ENCODE measurements at regions not wholly inside any gene's neighbourhood (a gene's known extent, or its start where the extent isn't known, plus 50 kb on each side); places are given as distances from the start of the nearest gene placed in this dataset.

GRCh38 chr6:156577749-156578148 lies 199.4 kb upstream of the ARID1B start:
- H3K36me3 Mint-ChIP-seq = no peaks in the 10 kb centered on the region

GRCh38 chr6:156575361-156575760 lies 201.8 kb upstream of the ARID1B start:
- H3K27me3 Mint-ChIP-seq (ENCODE audit: low read depth) = peaks cover 19% of the 10 kb centered on the region
- H3K4me3 Mint-ChIP-seq = no peak overlapping the region
- no peak for TF ChIP-seq CTCF (IDR thresholded peaks at IDR 0.05; ENCODE audit: unreplicated experiment)
- H3K36me3 Mint-ChIP-seq = no peaks in the 10 kb centered on the region
- H3K4me1 Mint-ChIP-seq = no peaks in the 10 kb centered on the region
- H3K9me3 Mint-ChIP-seq = peaks cover 41% of the 10 kb centered on the region
- H3K27ac Mint-ChIP-seq = no peak overlapping the region
- DNase-seq (ENCODE audit: low spot score in 2 of 2, unreplicated experiment in 2 of 2) = no peak

More at GRCh38 chr6:156577749-156578148, 199.4 kb upstream of the ARID1B start:
- DNase-seq (ENCODE audit: low spot score in 2 of 2, unreplicated experiment in 2 of 2) = no peak
- TF ChIP-seq CTCF (IDR thresholded peaks at IDR 0.05; ENCODE audit: unreplicated experiment) = no peak
- Mint-ChIP-seq H3K27me3 (ENCODE audit: low read depth) (peaks cover 4% of the 10 kb centered on the region), H3K9me3 (peaks cover 53% of the 10 kb centered on the region), H3K4me1 (no peaks in the 10 kb centered on the region), H3K4me3 (no peak overlapping the region), H3K27ac (no peak overlapping the region)

DNA sequence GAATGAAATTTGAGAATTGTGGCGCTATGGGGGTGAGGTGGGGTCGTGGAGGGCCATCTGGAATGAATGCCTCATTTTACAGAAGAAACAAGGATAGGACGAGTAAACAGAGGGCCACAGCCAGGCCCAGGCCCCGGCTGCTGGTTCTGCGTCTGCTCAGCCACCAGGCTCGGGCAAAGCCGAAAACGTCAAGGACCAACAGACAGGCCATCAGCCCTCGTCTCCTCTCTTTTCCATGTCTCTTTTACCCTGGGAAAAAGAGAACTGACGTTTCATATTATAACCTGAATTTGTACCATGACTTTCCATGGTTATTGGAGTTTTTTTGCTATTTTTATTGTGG lies 212.4 kb upstream of the ARID1B start:
- H3K27ac Mint-ChIP-seq = no peak overlapping the region
- H3K4me3 Mint-ChIP-seq = no peak overlapping the region
- no peak for TF ChIP-seq CTCF (IDR thresholded peaks at IDR 0.05; ENCODE audit: unreplicated experiment)
- no peak for DNase-seq (ENCODE audit: low spot score in 2 of 2, unreplicated experiment in 2 of 2)
- peaks cover 8% of the 10 kb centered on the region for H3K9me3 Mint-ChIP-seq
- peaks cover 7% of the 10 kb centered on the region for H3K4me1 Mint-ChIP-seq
- no peaks in the 10 kb centered on the region for H3K36me3 Mint-ChIP-seq
- H3K27me3 Mint-ChIP-seq (ENCODE audit: low read depth) = peaks cover 28% of the 10 kb centered on the region

DNA sequence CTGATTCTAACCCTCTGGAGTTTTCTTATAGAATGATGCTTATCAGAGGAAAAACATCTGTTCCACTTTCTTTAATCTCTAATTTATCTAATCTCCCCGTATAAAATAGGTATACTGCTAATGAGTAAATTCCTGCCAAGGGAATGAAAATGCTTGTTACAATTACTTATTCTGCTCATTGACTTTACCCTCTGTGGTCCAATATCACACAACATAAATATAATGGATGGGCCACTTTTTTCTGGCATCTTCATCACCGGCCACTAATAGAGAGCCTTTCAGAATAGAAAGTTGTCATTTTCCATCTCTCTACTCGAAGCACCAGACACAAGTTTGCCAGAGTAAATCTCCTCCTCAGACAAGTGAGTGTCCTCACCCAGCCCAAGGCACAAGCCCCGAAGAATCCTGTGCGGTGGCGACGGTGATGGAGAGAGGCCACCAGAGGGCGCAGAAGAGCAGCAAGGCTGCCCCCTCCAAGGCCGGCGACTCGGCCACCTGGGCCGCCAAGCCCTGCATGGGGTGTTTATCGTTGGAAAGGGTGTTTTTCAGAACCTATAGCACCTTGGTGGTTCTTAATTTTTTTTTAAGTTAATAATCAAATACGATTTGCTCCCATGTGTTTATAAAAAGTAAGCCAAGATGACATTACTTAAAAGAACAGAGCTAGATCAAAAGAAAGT lies 212.9 kb upstream of the ARID1B start:
- Mint-ChIP-seq H3K27ac (no peak overlapping the region), H3K4me1 (peaks cover 7% of the 10 kb centered on the region), H3K9me3 (peaks cover 13% of the 10 kb centered on the region), H3K36me3 (no peaks in the 10 kb centered on the region), H3K4me3 (no peak overlapping the region), H3K27me3 (ENCODE audit: low read depth) (peaks cover 25% of the 10 kb centered on the region)
- TF ChIP-seq CTCF (IDR thresholded peaks at IDR 0.05; ENCODE audit: unreplicated experiment) = peak; percentile 89
- DNase-seq (ENCODE audit: low spot score in 2 of 2, unreplicated experiment in 2 of 2) = peak; percentile 74 to 88

- Mint-ChIP-seq H3K36me3 (no peaks in the 10 kb centered on the region), H3K4me3 (no peak overlapping the region), H3K27ac (no peak overlapping the region), H3K27me3 (ENCODE audit: low read depth) (peaks cover 20% of the 10 kb centered on the region), H3K4me1 (peaks cover 7% of the 10 kb centered on the region), H3K9me3 (peaks cover 16% of the 10 kb centered on the region)
- DNase-seq (ENCODE audit: low spot score in 2 of 2, unreplicated experiment in 2 of 2) = no peak
- no peak for TF ChIP-seq CTCF (IDR thresholded peaks at IDR 0.05; ENCODE audit: unreplicated experiment)
Measured at GRCh38 chr6:156563714-156564113, 213.5 kb upstream of the ARID1B start.

DNA sequence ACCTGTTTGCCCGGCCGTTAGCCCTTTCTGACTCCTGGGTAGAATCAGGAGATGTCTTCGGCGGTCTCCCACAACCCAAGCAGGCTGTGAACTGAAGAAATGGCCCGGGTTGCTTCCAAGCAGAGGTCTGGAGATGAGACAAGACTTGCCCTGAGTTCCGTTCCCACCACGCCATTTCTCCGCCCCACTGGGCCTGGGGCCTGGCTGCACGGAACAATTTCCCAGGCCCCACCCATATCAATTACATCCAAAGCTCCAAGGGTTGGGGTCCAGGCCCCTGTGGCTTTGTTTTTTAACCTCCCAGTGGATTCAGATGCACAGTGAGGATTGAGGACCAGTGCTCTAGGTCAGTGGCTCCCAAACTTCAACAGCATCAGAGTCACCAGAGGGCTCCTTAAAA lies 214.5 kb upstream of the ARID1B start:
- no peaks in the 10 kb centered on the region for H3K36me3 Mint-ChIP-seq
- peaks cover 7% of the 10 kb centered on the region for H3K4me1 Mint-ChIP-seq
- H3K4me3 Mint-ChIP-seq = no peak overlapping the region
- no peak for TF ChIP-seq CTCF (IDR thresholded peaks at IDR 0.05; ENCODE audit: unreplicated experiment)
- H3K27ac Mint-ChIP-seq = no peak overlapping the region
- DNase-seq (ENCODE audit: low spot score in 2 of 2, unreplicated experiment in 2 of 2) = no peak
- peaks cover 19% of the 10 kb centered on the region for H3K9me3 Mint-ChIP-seq
- peaks cover 13% of the 10 kb centered on the region for H3K27me3 Mint-ChIP-seq (ENCODE audit: low read depth)

Data from mesothelial cell of epicardium (in vitro differentiated cells).